ENCODE measurements at regions not wholly inside any gene's neighbourhood (a gene's known extent, or its start where the extent isn't known, plus 50 kb on each side); places are given as distances from the start of the nearest gene placed in this dataset.

DNA sequence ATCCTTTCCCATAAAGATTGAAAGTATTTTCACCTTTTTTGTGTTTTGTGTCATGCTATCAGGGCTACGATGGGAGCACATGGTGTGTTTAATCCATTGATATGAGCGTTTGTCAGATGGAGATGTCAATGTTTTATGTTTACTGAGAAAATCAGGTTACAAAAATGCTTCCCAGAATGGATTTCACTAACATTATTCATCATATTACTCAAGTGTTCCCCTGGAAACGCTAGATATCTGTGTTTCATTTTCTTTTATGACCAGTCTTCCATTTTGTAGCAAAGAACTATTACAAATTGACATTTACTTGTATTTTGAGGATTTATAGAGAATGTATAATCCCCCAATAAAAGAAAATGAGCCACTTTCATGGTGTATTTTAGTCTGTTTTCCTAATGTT is 293.5 kb upstream of the AKR1E2 start:
- TF ChIP-seq, protein P1, sequence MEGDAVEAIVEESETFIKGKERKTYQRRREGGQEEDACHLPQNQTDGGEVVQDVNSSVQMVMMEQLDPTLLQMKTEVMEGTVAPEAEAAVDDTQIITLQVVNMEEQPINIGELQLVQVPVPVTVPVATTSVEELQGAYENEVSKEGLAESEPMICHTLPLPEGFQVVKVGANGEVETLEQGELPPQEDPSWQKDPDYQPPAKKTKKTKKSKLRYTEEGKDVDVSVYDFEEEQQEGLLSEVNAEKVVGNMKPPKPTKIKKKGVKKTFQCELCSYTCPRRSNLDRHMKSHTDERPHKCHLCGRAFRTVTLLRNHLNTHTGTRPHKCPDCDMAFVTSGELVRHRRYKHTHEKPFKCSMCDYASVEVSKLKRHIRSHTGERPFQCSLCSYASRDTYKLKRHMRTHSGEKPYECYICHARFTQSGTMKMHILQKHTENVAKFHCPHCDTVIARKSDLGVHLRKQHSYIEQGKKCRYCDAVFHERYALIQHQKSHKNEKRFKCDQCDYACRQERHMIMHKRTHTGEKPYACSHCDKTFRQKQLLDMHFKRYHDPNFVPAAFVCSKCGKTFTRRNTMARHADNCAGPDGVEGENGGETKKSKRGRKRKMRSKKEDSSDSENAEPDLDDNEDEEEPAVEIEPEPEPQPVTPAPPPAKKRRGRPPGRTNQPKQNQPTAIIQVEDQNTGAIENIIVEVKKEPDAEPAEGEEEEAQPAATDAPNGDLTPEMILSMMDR (IDR thresholded peaks at IDR 0.05 in 4 of 5, conservative IDR thresholded peaks at IDR 0.05 in 1 of 5), result no peak
- no peak for TF ChIP-seq POLR2A (IDR thresholded peaks at IDR 0.05)
